GM23248 (cell line): ENCODE measurements at regions not wholly inside any gene's neighbourhood (a gene's known extent, or its start where the extent isn't known, plus 50 kb on each side); places are given as distances from the start of the nearest gene placed in this dataset.

Experiments used
- EZH2 ChIP-seq: fragments of 200-600 bp; sonication (generic); IDR thresholded peaks from 2 replicates; pipeline ENCODE4 v1.6.1; 2018; ENCODE audit warnings: antibody characterized with exemption, mild to moderate bottlenecking; ENCODE audit not compliant: insufficient read depth, poor library complexity, severe bottlenecking
- EZH2phosphoT487 ChIP-seq: fragments of 200-600 bp; sonication (generic); IDR thresholded peaks from 2 replicates; pipeline ENCODE4 v1.6.1; 2018; ENCODE audit warnings: antibody characterized with exemption, moderate library complexity, mild to moderate bottlenecking, low read depth; ENCODE audit not compliant: insufficient read depth

GRCh38 chr5:34529581-34530331 lies 126.4 kb upstream of the RAI14 start:
- TF ChIP-seq EZH2 (no peak), EZH2phosphoT487 (no peak)
